IPS-NIHi7 (cell line): ENCODE measurements at regions not wholly inside any gene's neighbourhood (a gene's known extent, or its start where the extent isn't known, plus 50 kb on each side); places are given as distances from the start of the nearest gene placed in this dataset.

Source experiments
- DNase-seq: peaks from one replicate; pipeline ENCODE4 v3.0.0; 2012; ENCODE audit warnings: mixed read lengths; ENCODE audit errors: extremely low spot score

GRCh38 chr13:48890391-48890790 is 85.3 kb upstream of the FNDC3A start:
- DNase-seq: no peak

DNA sequence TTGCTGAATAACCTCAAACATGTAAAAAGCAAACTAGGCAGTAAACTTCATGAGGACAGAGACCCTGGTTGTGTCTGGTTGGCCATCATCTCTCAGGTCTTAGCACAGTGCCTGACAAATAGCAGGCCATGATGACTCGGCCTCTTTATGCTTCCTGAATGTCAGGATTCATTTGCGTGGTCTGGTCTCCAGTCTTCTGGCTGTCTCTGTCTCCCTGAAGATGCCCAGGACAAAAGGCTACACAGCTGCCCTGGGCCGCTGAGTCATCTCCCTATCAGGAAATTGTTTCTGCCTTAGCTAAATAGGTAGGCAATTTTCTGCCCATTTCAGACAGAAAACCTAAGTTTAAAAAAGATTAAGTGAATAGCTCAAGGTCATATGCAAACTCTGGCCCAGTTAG is 84.1 kb upstream of the FNDC3A start:
- peak; percentile 25 for DNase-seq

- DNase-seq: no peak
These were observed 83.5 kb upstream of the FNDC3A start for GRCh38 chr13:48892053-48892687.

DNA sequence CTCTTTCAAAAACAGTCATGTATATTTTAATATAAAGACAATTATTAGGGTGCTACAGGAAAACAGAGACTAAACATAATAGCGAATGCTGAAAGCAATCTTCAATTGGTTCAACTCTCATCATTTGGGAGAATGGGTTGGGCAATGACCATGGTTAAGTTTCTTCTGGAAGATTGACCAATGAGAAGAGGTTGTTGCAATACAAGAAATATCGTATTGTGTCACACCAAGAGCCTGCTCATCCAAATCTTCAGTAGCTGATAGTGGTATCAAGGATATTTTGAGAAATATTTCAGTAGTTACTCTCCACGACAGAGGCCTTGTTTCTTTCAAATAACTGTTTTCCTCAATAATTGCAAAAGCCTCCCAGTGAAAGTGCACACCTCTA is 83.0 kb upstream of the FNDC3A start:
- DNase-seq: no peak

DNA sequence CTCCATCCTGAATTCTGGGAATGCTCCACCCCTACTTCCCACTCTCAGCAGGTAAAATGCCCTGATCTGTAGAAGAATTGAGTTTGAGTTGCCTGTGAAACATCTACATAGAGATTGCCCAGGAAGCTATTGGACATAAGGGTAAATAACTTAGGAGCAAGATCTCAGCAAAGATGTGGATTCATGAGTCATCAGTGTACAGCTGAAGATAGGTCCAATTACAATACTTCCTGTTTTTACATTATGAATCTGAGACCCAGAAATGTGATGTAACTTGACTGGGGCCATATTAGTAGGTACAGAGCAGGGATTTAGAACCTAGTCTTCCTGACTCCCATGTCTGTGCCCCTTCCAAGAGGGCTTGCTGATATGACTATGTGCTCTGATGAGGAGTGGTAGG is 79.4 kb upstream of the FNDC3A start:
- no peak for DNase-seq

- no peak for DNase-seq
These were observed 73.9 kb upstream of the FNDC3A start for GRCh38 chr13:48901781-48902180.

- peak; percentile 67 for DNase-seq
These were observed 73.3 kb upstream of the FNDC3A start for GRCh38 chr13:48902368-48902767.

- DNase-seq: no peak
These were observed 70.9 kb upstream of the FNDC3A start for GRCh38 chr13:48904668-48905290.

GRCh38 chr13:48906200-48906599 is 69.5 kb upstream of the FNDC3A start:
- DNase-seq: no peak

DNA sequence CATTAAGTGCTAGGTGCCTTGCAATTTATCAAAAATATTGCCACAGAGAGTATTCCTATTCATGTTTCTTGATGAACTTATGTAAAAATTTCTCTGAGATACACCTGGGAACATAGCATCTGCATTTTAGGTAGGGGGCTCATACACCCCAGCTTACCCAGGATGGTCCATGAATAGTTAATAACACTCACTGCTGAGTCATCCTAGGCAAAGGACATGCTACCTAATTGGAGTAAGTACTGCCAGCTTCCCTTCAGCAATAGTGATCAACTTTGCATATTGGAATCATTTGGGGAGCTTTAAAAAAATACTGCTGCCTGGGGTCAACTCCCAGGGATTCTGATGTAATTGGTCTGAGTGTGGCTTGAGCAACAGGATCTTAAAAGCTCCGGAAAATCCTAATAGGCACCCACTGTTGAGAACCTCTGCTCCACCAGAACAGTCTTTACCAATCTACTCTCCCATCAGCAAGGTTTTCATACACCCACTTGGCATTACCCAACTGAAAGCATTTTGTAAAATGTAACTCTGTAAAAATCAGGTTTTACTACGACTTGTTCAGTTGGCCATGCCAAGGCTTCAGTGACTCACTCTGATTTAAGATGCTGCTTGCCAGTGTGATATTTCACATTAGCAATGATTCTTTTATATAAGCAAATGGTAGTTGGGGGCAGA is 67.2 kb upstream of the FNDC3A start:
- DNase-seq: no peak

DNA sequence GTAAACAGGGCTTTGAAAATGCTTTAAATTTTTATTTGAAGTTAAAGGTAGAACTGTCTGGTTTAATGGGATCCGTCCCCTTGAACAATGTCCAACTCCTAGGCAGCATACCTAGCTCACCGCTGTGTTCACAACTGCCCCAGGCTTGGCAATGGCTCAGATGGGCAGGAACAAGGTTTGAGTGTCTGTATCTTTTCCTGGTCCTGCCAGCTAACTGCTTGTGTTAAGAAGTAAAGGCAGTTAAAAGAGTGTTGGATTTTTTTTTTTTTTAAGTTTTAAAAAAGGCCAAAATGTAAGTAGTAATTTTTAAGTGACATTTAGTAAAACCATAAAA is 66.7 kb upstream of the FNDC3A start:
- DNase-seq: no peak

- no peak for DNase-seq
These were observed 65.0 kb upstream of the FNDC3A start for GRCh38 chr13:48910686-48911085.

- no peak for DNase-seq
These were observed 56.0 kb upstream of the FNDC3A start for GRCh38 chr13:48919751-48920150.

DNA sequence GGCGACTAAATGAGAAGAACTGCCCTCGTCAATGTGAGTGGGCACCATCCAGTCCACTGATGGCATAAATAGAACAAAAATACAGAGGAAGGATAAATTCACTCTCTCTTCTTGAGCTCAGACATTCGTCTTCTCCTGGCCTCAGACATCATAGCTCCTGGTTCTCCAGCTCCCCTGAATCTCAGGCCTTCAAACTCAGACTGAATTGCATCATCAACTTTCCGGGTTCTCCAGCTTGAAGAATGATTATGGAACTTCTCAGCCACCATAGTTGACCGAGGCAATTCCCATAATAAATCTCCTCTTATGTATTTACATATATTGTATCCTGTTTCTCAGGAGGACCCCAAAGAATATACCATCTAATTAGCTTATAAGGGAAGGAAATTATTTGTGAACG is 55.0 kb upstream of the FNDC3A start:
- no peak for DNase-seq

- DNase-seq: no peak
These were observed 52.3 kb upstream of the FNDC3A start for GRCh38 chr13:48923376-48923775.

- DNase-seq: no peak
These were observed 50.7 kb upstream of the FNDC3A start for GRCh38 chr13:48925001-48925400.
